ENCODE measurements at regions not wholly inside any gene's neighbourhood (a gene's known extent, or its start where the extent isn't known, plus 50 kb on each side); places are given as distances from the start of the nearest gene placed in this dataset.

DNA sequence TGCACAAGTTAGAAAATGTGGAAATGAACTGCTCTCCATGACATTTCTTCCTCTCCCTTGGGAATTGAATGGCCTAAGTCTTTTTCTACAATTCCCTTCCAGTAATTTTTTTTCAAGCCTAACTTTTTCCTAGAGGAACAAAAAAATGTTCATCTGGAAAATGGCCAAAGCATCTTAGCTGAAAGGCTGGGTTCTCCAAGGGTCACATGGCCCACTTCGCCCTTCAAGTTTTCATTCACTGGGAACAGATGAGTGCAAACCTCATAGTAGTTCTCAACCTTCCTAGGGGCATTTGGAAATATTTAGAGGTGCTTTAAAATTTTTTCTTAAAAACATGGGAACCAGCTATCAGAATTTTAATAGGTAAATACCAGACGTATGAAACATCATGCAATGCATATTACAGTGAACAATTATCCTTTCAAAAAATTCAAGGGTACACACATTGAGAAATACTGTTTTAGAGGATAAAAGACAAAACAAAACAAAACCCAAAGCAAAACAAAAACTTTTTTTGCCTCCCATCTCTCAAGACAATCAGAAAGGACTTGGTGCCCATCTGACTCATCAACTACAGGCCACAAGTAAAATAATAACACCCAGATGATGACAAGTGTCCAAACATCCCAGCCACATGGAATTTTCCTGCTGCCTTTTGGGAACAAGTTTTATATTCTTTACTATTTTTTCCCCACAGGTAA is 208.8 kb downstream of the SLITRK6 start:
- no peak for TF ChIP-seq POLR2AphosphoS5 (IDR thresholded peaks at IDR 0.05; ENCODE audit: borderline replicate concordance, low read depth, low read length)
- no peak for TF ChIP-seq EZH2 (IDR thresholded peaks at IDR 0.05)
- TF ChIP-seq FOXP2 (optimal IDR thresholded peaks at IDR 0.05; ENCODE audit: control extremely low read depth, extremely low read length, insufficient read depth), result no peak
